ENCODE measurements at regions not wholly inside any gene's neighbourhood (a gene's known extent, or its start where the extent isn't known, plus 50 kb on each side); places are given as distances from the start of the nearest gene placed in this dataset.

DNA sequence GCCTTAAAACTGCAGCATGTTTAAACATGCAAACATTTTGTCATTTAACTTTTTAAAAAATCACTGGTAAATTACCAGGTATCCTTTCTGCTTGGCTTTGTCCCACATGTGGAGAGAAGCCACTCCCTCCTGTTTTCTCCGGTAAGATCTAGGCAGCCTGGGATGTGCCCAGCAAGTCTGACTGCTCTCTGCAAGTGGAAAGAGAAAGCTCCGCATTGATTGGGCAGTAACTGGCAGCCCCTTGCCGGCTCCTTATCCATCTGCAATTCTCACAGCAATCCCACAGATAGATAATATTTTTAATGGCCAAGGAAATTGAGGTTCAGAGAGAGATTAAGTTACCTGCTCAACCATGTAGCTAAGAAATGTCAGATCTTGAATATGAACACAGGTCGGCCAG, 136.1 kb downstream of the TMEM200C start:
- Histone ChIP-seq H3K4me1 (ENCODE audit: control insufficient read depth, insufficient read depth, low read length) (no peaks in the 10 kb centered on the region), H3K36me3 (ENCODE audit: control insufficient read depth, insufficient read depth, low read length) (no peaks in the 10 kb centered on the region), H3K9ac (ENCODE audit: low read length) (no peak overlapping the region), H3K9me3 (ENCODE audit: control insufficient read depth, low read length) (no peaks in the 10 kb centered on the region), H3K27me3 (ENCODE audit: control insufficient read depth, insufficient read depth, low read length) (no peaks in the 10 kb centered on the region), H3K4me3 (ENCODE audit: low read length) (no peak overlapping the region)

DNA sequence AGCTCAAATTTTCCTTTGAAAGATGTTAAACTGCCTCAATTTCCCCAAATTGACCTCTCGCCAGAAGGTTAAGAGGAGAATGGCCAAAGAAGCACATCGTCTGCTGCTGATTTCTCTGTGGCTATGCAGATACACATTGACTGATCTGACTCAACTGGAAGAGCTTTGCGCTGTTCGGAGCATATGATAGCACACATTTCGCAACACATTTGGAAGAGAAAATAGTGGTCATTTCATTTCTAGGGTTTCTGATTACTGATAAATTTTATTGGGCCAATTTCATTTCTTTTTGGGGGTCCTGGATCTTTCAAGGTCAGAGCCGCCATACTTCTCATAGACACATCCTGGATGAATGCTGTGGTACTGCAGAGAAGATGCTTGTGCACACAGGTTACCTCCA, 138.5 kb downstream of the TMEM200C start:
- Histone ChIP-seq H3K9me3 (ENCODE audit: control insufficient read depth, low read length) (no peaks in the 10 kb centered on the region), H3K27me3 (ENCODE audit: control insufficient read depth, insufficient read depth, low read length) (no peaks in the 10 kb centered on the region), H3K4me3 (ENCODE audit: low read length) (no peak overlapping the region), H3K9ac (ENCODE audit: low read length) (no peak overlapping the region), H3K4me1 (ENCODE audit: control insufficient read depth, insufficient read depth, low read length) (no peaks in the 10 kb centered on the region), H3K36me3 (ENCODE audit: control insufficient read depth, insufficient read depth, low read length) (no peaks in the 10 kb centered on the region)

DNA sequence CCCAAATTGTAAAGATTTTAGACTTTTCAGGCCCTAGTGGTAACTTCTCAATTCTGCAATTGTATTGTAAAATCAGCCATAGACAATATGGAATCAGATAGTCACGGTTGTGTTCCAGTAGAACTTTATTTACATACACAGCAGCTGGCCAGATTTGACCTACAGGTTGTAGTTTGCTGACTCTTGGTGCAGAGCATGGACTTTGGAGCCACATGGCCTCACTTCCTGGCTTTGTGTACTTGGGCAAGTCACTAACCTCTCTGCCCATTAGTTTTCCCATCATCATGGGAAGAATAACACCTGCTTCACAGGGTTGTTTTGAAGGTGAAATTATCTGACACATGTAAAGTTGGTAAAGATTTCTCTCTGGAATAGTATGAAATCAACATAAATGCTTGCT, 147.6 kb downstream of the TMEM200C start:
- H3K9me3 ChIP-seq (ENCODE audit: control insufficient read depth, low read length): no peaks in the 10 kb centered on the region
- H3K4me1 ChIP-seq (ENCODE audit: control insufficient read depth, insufficient read depth, low read length): no peaks in the 10 kb centered on the region
- no peak overlapping the region for H3K4me3 ChIP-seq (ENCODE audit: low read length)
- no peaks in the 10 kb centered on the region for H3K27me3 ChIP-seq (ENCODE audit: control insufficient read depth, insufficient read depth, low read length)
- H3K9ac ChIP-seq (ENCODE audit: low read length): no peak overlapping the region
- no peaks in the 10 kb centered on the region for H3K36me3 ChIP-seq (ENCODE audit: control insufficient read depth, insufficient read depth, low read length)

- Histone ChIP-seq H3K9ac (ENCODE audit: low read length) (no peak overlapping the region), H3K9me3 (ENCODE audit: control insufficient read depth, low read length) (no peaks in the 10 kb centered on the region), H3K27me3 (ENCODE audit: control insufficient read depth, insufficient read depth, low read length) (no peaks in the 10 kb centered on the region), H3K4me3 (ENCODE audit: low read length) (no peak overlapping the region), H3K4me1 (ENCODE audit: control insufficient read depth, insufficient read depth, low read length) (no peaks in the 10 kb centered on the region), H3K36me3 (ENCODE audit: control insufficient read depth, insufficient read depth, low read length) (no peaks in the 10 kb centered on the region)
Observed at GRCh38 chr18:5746844-5747243, 148.5 kb downstream of the TMEM200C start.

GRCh38 chr18:5744659-5745058, 150.7 kb downstream of the TMEM200C start:
- no peak overlapping the region for H3K4me3 ChIP-seq (ENCODE audit: low read length)
- H3K4me1 ChIP-seq (ENCODE audit: control insufficient read depth, insufficient read depth, low read length): no peaks in the 10 kb centered on the region
- H3K9me3 ChIP-seq (ENCODE audit: control insufficient read depth, low read length): no peaks in the 10 kb centered on the region
- H3K9ac ChIP-seq (ENCODE audit: low read length): no peak overlapping the region
- no peaks in the 10 kb centered on the region for H3K36me3 ChIP-seq (ENCODE audit: control insufficient read depth, insufficient read depth, low read length)
- no peaks in the 10 kb centered on the region for H3K27me3 ChIP-seq (ENCODE audit: control insufficient read depth, insufficient read depth, low read length)

DNA sequence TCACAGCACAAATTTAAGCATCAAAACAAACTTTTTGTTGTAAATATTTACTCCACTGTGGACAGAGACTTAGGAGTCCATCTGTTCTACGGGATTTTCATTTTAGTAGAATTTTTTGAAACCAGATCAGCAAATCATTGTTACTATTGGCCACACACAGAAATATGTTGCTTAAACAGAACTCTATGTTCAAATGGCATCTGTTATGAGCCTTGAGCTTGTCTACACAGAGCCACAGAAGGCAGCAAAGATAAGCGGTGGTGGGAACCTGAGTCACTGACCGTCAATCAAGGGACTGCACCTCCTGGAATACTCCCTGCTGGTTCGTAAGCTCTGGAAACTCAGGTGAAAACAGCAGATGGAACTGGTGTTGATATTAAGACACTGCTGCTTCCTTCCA, 156.8 kb downstream of the TMEM200C start:
- Histone ChIP-seq H3K9ac (ENCODE audit: low read length) (no peak overlapping the region), H3K36me3 (ENCODE audit: control insufficient read depth, insufficient read depth, low read length) (no peaks in the 10 kb centered on the region), H3K4me1 (ENCODE audit: control insufficient read depth, insufficient read depth, low read length) (no peaks in the 10 kb centered on the region), H3K27me3 (ENCODE audit: control insufficient read depth, insufficient read depth, low read length) (no peaks in the 10 kb centered on the region), H3K4me3 (ENCODE audit: low read length) (no peak overlapping the region), H3K9me3 (ENCODE audit: control insufficient read depth, low read length) (no peaks in the 10 kb centered on the region)

GRCh38 chr18:5732318-5732717, 163.0 kb downstream of the TMEM200C start:
- no peaks in the 10 kb centered on the region for H3K4me1 ChIP-seq (ENCODE audit: control insufficient read depth, insufficient read depth, low read length)
- no peaks in the 10 kb centered on the region for H3K36me3 ChIP-seq (ENCODE audit: control insufficient read depth, insufficient read depth, low read length)
- H3K27me3 ChIP-seq (ENCODE audit: control insufficient read depth, insufficient read depth, low read length): no peaks in the 10 kb centered on the region
- H3K9me3 ChIP-seq (ENCODE audit: control insufficient read depth, low read length): no peaks in the 10 kb centered on the region
- H3K9ac ChIP-seq (ENCODE audit: low read length): no peak overlapping the region
- H3K4me3 ChIP-seq (ENCODE audit: low read length): no peak overlapping the region

DNA sequence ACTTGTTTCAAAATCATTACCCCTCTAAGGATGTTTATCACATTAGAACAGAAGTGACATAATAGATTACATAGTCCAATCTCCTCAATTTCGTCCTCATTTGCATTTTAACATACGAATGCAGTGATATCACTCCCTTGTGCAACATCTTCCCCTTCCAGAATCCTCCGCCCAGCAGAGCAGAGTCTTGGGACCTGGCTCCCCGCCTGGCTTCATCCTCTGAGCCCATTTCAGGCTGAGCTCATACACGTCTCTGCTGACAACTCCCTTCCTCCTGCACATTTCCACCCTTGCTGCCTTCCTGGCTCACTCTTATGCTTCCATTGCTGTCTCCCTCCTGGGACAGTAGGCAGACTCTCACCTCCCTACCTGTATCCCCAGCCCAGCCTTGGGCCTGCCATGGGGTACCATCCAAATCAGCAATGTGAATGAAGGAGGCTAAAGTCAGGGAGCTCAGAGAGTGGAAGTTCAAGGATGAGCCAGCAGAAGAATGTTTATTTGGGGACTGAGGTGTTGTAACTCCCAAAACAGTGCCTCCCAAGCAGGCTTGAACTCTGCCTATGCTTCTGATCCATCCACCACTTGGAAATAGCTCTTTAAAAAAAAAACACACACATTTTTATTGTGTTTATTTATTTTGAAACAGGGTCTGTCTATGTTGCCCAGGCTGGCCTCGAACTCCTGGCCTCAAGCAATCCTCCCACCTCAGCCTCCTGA, 165.2 kb downstream of the TMEM200C start:
- no peaks in the 10 kb centered on the region for H3K36me3 ChIP-seq (ENCODE audit: control insufficient read depth, insufficient read depth, low read length)
- H3K9ac ChIP-seq (ENCODE audit: low read length): no peak overlapping the region
- H3K4me1 ChIP-seq (ENCODE audit: control insufficient read depth, insufficient read depth, low read length): no peaks in the 10 kb centered on the region
- H3K27me3 ChIP-seq (ENCODE audit: control insufficient read depth, insufficient read depth, low read length): no peaks in the 10 kb centered on the region
- no peaks in the 10 kb centered on the region for H3K9me3 ChIP-seq (ENCODE audit: control insufficient read depth, low read length)
- no peak overlapping the region for H3K4me3 ChIP-seq (ENCODE audit: low read length)

DNA sequence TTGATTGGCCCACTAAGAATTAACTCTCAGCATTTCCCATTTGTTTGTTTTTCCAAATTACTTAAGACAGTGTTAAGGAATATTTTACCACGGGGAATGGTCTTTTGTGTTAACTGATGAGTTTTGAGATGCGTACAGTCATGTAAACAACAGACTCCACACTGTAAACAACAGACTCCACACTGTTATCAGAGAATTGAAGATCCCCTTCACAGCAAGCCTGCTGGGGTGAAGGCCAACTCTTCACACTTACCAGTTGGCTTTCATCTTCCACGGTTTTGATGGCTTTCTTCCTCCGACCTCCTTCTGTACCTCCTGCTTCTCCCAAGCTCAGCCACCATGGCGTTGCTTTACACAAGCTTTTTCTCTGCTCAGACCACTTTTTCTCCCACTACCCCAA, 166.8 kb downstream of the TMEM200C start:
- H3K9me3 ChIP-seq (ENCODE audit: control insufficient read depth, low read length): no peaks in the 10 kb centered on the region
- H3K36me3 ChIP-seq (ENCODE audit: control insufficient read depth, insufficient read depth, low read length): no peaks in the 10 kb centered on the region
- H3K4me1 ChIP-seq (ENCODE audit: control insufficient read depth, insufficient read depth, low read length): no peaks in the 10 kb centered on the region
- H3K27me3 ChIP-seq (ENCODE audit: control insufficient read depth, insufficient read depth, low read length): no peaks in the 10 kb centered on the region
- no peak overlapping the region for H3K9ac ChIP-seq (ENCODE audit: low read length)
- no peak overlapping the region for H3K4me3 ChIP-seq (ENCODE audit: low read length)

GRCh38 chr18:5726011-5726410, 169.3 kb downstream of the TMEM200C start:
- Histone ChIP-seq H3K36me3 (ENCODE audit: control insufficient read depth, insufficient read depth, low read length) (no peaks in the 10 kb centered on the region), H3K9me3 (ENCODE audit: control insufficient read depth, low read length) (no peaks in the 10 kb centered on the region), H3K4me1 (ENCODE audit: control insufficient read depth, insufficient read depth, low read length) (no peaks in the 10 kb centered on the region), H3K27me3 (ENCODE audit: control insufficient read depth, insufficient read depth, low read length) (no peaks in the 10 kb centered on the region), H3K4me3 (ENCODE audit: low read length) (no peak overlapping the region), H3K9ac (ENCODE audit: low read length) (no peak overlapping the region)

GRCh38 chr18:5721924-5722323, 173.4 kb downstream of the TMEM200C start:
- no peaks in the 10 kb centered on the region for H3K36me3 ChIP-seq (ENCODE audit: control insufficient read depth, insufficient read depth, low read length)
- H3K27me3 ChIP-seq (ENCODE audit: control insufficient read depth, insufficient read depth, low read length): no peaks in the 10 kb centered on the region
- H3K4me1 ChIP-seq (ENCODE audit: control insufficient read depth, insufficient read depth, low read length): no peaks in the 10 kb centered on the region
- H3K9ac ChIP-seq (ENCODE audit: low read length): no peak overlapping the region
- H3K4me3 ChIP-seq (ENCODE audit: low read length): no peak overlapping the region
- H3K9me3 ChIP-seq (ENCODE audit: control insufficient read depth, low read length): no peaks in the 10 kb centered on the region

DNA sequence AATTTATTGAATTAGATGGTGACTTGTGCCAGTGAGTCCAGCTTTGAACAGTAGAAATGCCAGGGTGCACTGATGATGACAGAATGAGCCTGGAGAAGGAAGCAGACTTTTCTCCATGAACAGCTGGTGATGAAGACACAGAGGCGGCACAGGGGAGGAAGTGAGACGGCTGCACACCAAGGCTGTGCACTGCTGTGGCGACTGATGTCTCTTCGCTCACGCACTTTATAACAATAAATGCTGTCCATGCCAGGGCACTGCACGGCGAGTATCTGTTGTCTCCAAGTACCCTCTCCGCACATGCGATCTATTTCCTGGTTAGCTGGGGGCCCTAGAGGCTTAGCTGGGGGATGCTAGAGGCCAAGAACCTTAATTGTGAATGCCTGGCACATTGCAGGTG, 175.2 kb downstream of the TMEM200C start:
- H3K9me3 ChIP-seq (ENCODE audit: control insufficient read depth, low read length): no peaks in the 10 kb centered on the region
- H3K36me3 ChIP-seq (ENCODE audit: control insufficient read depth, insufficient read depth, low read length): no peaks in the 10 kb centered on the region
- no peak overlapping the region for H3K9ac ChIP-seq (ENCODE audit: low read length)
- no peaks in the 10 kb centered on the region for H3K4me1 ChIP-seq (ENCODE audit: control insufficient read depth, insufficient read depth, low read length)
- H3K4me3 ChIP-seq (ENCODE audit: low read length): no peak overlapping the region
- H3K27me3 ChIP-seq (ENCODE audit: control insufficient read depth, insufficient read depth, low read length): no peaks in the 10 kb centered on the region

DNA sequence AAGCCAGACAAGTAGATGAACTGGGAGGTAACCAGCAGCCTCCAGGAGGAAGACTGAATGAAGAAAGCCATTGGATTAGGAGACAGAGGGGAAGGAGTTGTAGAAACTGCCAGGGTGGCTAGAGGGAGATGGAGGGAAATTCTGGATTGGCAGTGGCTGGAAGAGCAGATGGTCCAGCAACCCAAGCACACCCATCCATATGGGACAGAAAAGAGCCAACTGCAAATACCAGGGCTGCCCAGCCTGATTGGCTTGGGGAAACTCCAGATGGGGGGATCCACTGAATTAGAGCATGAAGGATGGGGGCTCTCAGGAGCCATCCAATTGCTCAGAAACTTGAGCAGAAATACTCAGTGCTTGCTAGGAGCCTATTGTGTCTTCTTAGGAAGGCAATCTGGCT, 173.5 kb upstream of the EPB41L3 start:
- no peaks in the 10 kb centered on the region for H3K9me3 ChIP-seq (ENCODE audit: control insufficient read depth, low read length)
- no peak overlapping the region for H3K4me3 ChIP-seq (ENCODE audit: low read length)
- no peaks in the 10 kb centered on the region for H3K27me3 ChIP-seq (ENCODE audit: control insufficient read depth, insufficient read depth, low read length)
- H3K4me1 ChIP-seq (ENCODE audit: control insufficient read depth, insufficient read depth, low read length): no peaks in the 10 kb centered on the region
- H3K9ac ChIP-seq (ENCODE audit: low read length): no peak overlapping the region
- no peaks in the 10 kb centered on the region for H3K36me3 ChIP-seq (ENCODE audit: control insufficient read depth, insufficient read depth, low read length)

Data from mucosa of stomach (tissue), 1 donor.